IPS-NIHi11 (cell line): ENCODE measurements at regions not wholly inside any gene's neighbourhood (a gene's known extent, or its start where the extent isn't known, plus 50 kb on each side); places are given as distances from the start of the nearest gene placed in this dataset.

Experiments used
- DNase-seq: peaks from one replicate; pipeline ENCODE4 v3.0.0; 2012; ENCODE audit warnings: mixed read lengths, low spot score

DNA sequence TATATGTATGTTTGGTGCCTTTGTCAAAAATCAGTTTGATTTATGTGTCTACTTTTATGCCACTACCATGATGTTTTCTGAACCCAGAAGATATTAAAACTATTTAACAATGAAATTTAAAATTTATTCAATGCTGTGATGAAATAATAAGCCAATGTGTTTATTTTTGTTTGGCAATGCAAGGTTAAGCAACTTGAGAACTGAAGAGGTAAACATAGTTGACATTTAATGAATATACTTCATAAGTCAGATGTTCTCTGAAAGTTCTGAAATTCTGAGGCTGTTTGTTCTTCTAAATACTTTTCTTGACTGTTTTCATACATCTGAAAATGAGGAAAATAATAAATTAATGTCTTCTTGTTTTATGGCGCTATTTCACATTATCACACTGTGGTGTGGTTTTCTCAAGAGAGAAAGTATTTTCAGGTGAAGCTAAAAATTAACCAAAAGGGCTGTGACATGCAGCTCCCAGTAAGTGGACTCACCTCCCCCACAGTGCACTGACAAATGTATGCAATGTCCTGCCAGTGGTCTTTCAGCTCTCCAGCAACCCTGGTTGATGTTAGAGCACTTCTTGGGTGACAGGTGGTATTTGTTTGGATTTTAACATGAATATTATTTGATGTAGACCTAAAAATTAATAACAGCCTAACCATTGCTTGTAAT lies 863.6 kb upstream of the SALL3 start:
- DNase-seq: no peak

DNA sequence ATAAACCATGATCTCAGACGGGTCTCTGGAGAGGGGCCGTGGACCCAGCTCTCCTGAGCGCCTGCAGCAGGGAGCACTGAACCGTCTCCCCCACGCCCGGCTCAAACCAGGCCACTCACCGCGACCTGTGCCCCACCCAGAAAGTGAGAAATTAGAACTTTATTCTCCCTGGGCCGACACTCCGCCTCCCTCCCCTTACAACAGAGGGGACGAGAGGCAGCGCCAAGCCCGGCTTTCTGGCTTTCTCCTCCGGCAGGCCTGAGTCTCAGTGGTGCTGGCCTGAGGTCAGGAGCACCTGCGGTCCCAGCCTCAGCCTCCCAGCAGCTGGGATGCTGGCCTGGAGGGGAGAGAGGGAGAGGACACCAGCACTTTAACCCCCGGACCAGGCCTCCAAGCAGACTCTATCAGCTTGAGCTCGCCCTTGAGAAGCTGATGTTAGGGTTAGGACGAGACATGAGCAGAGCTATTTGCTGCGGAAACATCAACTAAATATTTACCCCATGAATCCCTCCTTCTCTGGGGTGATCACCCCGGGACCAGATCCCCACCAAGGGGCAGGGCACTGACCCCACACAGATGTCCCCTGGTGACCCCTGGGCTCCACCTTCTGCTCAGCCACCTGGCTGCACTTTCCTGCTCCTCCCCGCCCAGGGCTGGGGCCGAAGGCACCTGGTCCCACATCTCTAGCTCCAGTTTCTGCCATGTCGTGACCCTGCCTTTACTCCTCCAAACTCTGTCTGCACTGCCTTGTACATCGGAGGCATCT lies 856.3 kb upstream of the SALL3 start:
- DNase-seq: no peak

DNA sequence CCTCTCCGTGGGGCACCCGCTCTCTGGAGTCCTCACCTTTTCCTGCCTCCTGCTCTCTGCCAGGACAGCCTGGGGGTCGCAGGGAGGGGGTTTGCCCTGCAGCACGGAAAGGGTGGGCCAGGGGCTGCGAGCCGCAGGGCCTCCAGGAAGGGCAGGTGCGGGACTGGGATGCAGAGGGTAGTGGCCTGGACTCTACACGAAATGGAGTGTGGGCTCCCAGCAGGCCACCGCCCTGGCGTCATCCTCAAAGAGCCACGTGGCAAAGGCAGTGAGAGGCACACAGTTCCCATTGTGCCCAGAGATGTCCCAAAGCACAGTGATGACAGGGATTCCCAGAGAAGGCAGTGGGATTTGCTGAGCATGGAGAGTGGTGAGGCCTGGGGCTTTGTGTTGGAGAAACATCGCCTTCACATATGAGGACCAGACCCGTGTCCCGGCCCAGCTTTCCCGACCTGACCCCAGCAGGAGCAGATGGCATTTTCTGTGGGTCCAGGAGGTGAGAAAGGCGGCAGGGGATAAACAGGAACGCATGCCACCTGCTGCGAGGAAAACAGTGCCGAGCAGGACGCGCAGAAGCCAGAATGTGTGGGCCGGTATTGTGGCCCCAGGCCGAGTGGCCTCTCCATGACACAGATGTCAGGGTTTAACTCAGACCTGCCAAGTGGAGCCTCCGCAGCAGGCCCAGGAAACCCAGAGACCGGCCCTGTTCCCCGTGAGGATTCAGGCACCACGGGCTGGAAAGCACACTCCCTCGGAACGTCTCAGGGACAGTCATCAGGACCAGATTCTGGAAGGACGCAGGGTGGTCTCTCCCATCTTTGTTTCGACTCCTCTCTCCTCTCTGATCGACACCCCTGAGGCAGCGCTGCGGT lies 855.5 kb upstream of the SALL3 start:
- no peak for DNase-seq

DNA sequence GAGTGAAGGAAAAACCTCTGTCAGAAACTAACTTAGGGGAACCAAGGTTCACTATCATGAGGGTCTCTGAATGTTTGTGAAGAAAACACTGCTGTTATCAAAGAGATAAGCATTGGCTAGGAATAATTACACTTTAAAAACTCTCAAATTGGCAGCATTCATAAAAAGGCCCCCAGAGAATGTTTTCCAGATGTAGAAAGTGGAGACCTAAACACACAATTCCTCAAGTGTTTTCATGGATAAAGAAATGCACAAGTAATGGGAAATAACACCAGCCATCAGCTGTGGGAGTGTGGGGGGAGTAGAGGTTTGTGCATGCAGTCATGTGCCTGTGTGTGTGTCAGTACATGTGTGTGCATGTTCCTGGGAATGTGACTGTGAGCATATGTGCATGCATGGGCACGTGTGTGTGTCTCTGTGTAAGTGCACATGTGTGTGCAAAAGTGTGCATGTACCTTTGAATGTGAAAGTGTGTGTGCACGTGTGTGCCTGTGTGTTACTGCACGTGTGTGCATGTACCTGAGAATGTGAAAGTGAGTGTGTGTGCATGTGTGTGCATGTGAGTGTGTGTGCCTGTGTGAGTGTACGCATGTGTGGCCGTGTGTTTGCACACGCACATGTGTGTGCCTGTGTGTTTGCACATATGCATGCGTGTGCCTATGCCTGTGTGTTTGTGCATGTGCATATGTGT lies 854.3 kb upstream of the SALL3 start:
- DNase-seq: no peak

DNA sequence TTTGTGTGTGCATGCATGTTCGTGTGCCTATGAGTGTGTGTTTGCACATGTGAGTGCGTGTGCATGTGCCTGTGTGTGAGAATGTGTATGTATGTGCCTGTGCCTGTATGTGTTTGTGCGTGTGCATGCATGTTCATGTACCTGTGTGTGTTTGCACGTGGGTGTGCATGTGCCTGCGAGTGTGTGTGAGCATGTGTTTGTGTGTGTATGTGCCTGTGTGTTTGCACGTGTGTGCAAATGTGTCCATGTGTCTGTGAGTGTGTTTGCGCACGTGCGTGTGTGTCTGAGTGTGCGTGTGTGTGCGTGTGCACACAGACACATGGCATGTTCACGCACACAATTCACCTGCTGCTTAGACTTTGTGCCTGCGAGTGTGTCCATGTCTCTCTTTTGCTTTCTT lies 853.5 kb upstream of the SALL3 start:
- DNase-seq: no peak

DNA sequence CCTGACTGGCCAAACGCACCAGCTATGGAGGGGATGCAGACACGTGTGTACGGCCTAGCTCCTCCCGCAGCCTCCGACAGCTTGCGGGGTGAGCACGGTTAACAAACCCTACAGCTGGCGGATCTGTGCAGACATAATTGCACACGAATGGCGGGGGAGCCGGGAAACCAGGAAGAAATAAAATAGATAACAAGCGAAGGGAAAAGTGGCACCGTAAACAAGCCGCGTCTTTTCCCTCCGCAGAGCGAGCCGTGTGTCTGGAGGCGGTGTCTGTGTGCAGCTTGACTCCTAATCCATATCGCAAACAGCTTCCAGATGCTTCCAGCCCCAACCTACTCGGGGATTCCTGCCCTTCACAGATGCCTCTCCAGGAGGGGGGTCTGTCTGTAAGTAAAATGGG lies 853.1 kb upstream of the SALL3 start:
- DNase-seq: no peak

DNA sequence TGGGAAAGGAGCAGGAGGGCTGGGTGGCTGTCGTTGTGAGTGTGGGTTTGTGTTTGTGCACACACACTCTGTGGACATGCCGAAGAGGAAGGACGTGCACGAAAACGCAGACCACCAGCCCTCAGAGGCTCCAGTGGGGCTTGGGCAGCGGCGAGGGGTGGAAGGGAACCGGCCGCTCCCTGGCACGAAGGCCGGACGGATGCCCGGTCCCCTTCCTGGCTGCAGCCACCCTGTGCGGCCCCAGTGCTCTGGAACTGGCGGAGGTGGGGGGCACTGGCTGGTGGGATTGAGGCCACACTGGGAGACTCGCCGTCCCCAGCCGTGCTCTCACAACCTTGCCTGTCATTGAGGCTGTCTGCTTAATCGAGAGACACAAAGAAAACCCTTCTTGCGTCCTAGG lies 852.6 kb upstream of the SALL3 start:
- no peak for DNase-seq

DNA sequence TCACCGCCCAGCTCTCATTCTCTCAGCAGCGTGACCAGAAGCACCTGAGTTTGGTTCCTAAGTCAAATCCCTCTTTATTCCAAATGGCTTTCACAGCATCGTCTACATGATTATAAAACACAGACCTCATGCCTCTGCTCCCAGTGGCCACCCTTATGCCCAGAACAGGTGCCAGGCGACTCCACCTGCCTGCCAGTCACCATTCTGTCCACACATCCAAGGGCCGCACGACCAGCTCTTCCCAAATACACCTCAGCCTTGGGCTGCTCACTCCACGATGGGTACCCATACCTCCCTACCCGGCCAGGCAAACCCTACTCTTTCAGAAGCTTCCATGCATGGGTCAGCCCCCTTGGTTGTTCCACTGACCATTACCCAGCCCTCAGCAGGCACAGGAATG lies 851.6 kb upstream of the SALL3 start:
- DNase-seq: no peak

DNA sequence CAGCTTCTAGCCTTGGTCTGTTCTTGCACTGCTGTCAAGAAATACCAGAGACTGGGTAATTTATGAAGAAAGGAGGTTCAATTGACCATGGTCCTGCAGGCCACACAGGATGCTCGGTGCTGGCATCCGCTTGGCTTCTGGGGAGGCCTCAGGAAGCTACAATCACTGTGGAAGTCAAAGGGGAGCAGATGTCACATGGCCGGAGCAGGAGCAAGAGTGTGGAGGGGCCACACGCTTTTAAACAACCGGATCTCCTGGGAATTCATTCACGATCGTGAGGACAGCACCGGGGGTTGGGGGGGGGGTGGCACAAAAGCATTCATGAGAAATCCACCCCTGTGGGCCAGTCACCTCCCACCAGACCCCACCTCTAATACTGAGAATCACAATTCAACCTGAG lies 850.4 kb upstream of the SALL3 start:
- no peak for DNase-seq

DNA sequence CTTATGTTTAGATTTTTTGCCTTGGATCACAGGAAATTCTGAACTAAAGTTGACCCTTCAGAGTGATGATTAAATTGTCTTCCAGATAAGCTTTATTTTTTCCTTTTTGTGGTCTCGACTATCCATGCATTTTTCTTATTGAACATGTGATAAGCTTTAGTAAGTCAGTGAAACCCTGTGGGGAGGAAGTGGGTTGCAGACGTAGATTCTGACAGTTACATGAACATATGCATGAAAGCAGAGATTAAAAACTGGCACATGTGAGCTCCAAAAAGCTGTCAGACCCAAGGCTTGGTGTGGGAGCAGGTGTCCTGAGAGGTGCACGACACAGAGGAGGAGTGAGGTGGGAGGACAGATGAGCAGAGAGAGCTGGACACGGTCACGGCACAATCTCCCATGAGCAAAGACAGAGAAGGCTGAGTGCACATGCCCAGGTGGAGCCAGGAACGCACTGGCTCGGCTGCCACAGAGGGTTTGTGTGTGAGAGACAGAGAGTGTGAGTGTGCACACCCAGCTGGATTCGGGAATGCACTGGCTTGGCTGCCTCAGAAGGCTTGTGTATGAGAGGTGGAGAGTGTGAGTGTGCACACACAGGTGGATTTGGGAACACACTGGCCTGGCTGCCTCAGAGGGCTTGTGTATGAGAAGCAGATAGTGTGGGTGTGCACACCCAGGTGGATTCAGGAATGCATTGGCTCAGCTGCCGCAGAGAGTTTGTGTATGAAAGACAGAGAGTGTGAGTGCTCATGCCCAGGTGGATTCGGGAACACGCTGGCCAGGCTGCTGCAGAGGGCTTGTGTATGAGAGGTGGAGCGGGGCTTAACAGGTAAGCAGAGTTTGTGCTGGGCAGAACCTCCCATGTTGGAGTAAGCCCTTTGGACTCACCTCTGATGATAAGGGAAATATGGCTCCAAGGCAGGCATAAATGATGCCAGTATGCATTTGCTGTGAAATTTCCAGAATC lies 849.1 kb upstream of the SALL3 start:
- DNase-seq: no peak

DNA sequence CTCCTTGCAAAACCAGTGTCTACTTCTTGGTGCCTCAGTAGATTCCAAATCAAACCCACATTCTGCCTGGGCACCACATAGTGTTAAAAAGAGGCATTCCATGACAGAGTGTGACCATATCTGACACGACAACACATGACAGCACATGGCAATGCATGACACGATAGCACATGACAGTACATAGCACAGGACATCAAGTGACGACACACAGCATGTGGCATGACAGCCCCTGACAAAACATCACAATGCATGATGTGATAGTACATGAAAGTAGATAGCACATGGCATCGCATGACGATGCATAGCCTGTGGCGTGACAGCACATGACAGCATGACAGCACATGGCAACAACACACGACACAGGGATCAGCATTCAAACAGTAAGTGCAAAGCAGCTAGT lies 845.9 kb upstream of the SALL3 start:
- no peak for DNase-seq

DNA sequence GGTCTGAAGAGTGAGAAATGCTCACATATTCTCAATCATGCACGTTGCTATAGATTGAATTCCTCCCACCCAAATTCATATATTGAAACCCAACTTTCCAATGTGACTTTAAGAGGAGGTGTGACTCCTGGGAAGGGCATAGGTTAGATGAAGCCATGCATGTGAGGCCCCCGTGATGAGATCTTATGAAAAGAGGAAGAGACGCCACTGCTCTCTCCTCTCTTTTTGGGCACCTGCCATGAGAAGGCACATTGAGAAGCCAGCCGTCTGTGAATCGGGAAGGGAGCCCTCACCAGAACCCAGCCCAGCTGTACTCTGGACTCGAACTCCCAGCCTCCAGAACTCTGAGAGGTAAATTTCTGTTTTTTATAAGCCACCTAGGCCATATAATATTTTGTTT lies 842.6 kb upstream of the SALL3 start:
- DNase-seq: no peak

DNA sequence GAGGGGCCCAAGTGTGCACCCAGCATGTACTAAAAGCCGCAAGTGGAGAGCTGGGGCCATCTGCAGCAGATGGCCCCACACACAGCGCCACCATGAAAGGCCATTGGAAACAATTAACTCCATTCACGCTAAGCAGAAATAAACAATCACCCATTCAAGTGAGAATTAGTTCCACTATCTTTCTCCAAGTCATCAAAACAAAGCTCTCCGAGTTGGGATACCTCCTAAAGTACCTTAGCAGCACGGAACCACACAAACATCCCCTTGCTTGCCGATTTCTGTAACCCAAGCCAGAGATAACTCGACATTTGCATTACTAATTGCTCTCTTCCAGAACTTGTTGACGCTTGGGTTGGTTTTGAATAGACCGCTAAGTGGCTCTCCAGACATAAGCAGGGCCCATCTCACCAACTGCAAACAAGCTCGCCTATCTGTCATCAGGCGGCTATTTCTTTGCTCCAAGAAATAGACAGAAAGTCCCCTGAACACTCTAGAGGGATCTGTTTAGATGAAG lies 840.6 kb upstream of the SALL3 start:
- no peak for DNase-seq

DNA sequence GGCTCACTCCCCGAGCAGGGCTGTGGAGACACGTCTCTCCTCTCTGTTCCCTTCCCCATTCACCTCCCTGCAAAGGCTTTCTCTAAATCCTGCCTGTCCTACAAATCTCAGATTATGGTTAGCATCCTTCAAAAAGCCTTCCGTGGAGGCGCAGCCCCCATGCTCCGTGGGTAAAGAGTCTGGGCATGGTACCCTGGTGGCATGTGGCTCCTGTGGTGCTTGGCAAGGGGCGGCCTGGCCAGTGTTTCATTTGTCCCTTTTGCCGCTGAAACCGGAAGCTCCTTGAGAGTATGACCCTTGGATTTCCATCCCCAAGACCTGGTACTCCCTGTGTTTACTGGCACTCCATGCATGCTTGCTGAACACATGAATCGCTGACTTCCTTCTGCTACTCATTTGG lies 839.3 kb upstream of the SALL3 start:
- DNase-seq: no peak

DNA sequence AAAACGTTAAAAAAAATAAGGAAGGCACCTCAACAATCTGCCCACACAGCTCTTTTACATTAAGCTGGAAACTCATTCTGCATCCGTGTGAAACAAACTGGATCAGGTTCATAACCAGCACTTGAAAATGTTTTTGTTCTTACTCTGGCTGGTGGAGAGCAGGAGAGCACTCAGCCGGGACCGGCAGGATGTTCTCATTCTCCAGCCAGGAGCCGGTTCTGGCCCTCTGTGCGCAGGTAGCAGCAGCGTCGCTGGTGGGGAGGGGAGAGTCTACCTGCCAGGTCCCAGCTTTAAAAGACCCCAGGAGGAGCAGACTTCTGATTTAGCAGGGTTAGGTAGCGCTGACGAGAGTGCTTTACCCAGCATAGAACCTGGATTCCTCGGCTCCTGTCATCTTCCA lies 834.9 kb upstream of the SALL3 start:
- no peak for DNase-seq

DNA sequence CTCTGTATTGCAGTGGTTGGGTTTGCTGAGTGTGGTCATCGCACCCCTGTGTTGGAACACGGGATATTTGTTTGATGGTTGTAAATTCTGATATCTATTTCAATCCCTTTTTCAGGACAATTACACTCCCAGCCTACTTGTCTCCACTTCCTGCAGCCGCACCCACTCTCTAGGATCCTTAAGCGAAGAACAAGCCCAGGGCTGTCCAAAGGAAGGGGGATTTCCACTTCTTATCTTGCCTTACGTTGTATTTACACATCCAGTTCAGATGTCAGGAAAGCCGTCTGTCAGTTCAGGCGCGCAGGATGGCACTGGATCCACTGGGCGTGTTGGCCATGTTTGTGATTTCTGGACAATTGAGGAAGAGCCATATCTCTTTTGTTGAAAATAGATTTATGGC lies 834.5 kb upstream of the SALL3 start:
- no peak for DNase-seq

DNA sequence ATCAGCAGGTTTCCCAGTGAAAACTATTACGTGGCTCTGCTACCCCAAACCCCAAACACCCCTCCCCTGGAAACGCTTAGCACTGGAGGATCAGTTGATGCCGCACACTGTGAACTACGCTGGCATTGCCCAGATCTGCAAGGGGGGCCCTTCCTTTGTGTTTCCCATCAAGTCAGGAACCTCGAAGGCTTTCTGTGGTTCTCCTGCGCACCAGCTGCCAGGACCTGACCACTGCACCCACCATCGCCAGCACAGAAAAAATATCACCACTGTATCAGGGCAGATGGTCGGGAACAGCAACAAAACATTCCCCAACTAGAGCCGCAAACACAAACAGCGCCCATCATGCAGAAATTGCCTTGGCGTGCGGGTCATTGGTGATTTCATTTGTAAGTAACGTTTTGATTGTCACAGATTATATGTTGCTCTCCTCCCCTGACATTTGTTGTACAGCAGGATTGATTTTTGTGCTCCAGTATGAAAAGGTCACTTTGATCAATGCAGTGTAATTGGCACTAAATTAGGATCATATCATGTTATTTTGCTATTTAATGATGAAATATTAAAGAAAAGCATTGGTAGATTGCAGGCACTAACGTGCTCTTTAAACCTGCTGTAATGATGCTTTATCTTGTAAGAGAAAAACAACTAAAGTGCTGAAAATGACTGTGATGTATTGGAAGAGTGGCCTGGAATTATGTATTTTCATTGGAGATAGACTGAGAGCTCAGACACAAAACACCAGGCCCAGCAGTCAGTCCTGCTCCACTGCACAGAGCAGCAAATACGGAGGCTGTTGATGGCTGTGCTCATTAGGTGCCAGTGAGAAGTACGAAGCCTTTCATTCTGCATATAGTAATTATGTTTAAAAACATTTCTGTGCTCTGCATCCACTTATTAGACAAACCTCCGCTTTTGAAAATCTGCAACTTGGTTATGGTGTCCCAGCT lies 833.2 kb upstream of the SALL3 start:
- no peak for DNase-seq

DNA sequence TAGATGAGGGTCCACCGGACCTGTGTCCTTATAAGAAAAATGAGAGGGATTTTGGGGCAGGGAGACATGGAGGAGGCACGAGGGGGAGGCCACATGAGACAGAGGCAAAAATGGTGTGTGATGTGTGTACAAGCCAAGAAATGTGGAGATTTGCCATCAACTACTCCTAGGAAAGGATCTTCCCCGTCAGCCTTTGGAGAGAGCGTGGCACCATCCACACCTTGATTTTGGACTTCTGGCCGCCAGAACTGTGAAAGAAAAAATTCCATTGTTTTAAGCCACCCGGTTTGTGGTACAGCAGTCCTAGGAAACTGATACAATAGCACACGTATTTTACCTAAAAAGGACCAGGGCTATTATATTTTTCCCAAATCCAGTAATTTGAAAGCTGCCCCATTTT lies 829.0 kb upstream of the SALL3 start:
- DNase-seq: no peak

DNA sequence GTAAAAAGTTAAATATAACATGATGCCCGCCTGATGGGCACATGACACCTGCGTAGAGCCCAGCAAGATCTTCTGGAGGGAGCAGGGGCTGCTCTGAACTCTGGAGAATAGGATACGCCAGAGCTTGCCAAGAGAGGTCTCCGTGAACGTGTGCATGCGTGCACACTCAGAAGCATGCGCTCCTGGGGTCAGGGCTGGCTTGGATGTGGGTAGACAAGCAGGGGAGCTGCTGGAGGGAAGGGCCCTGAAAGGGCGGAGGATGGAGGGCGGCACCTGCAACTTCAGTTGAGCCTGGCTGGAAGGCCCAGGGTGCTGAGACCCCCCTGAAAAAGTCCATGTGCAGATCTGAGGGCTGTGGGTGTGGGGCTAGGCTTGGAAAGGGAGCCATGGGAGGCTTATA lies 828.4 kb upstream of the SALL3 start:
- DNase-seq: no peak
